HG02642 (cell line): ENCODE measurements at regions not wholly inside any gene's neighbourhood (a gene's known extent, or its start where the extent isn't known, plus 50 kb on each side); places are given as distances from the start of the nearest gene placed in this dataset.

Experiments
- ATAC-seq: cut with Tn5 transposase; IDR thresholded peaks from one replicate; pipeline ENCODE4 v1.9.1; 2021; ENCODE audit warnings: mild to moderate bottlenecking; ENCODE audit not compliant: unreplicated experiment, poor library complexity

- ATAC-seq: no peak
Observed at GRCh38 chr2:226357816-226358215, 441.8 kb downstream of the IRS1 start.

GRCh38 chr2:226355600-226355999 lies 444.0 kb downstream of the IRS1 start:
- no peak for ATAC-seq

- ATAC-seq: no peak
Observed at GRCh38 chr2:226354434-226354833, 445.2 kb downstream of the IRS1 start.

GRCh38 chr2:226352941-226353560 lies 446.6 kb downstream of the IRS1 start:
- ATAC-seq: no peak

- no peak for ATAC-seq
Observed at GRCh38 chr2:226351711-226352110, 447.9 kb downstream of the IRS1 start.

- no peak for ATAC-seq
Observed at GRCh38 chr2:226339616-226340015, 460.0 kb downstream of the IRS1 start.

GRCh38 chr2:226338825-226339224 lies 460.8 kb downstream of the IRS1 start:
- ATAC-seq: no peak

- ATAC-seq: no peak
Observed at GRCh38 chr2:226337941-226338600, 461.5 kb downstream of the IRS1 start.

- no peak for ATAC-seq
Observed at GRCh38 chr2:226336283-226336682, 463.3 kb downstream of the IRS1 start.

- no peak for ATAC-seq
Observed at GRCh38 chr2:226334981-226335720, 464.5 kb downstream of the IRS1 start.

- ATAC-seq: no peak
Observed at GRCh38 chr2:226333388-226333787, 466.2 kb downstream of the IRS1 start.

GRCh38 chr2:226330206-226330605 lies 469.4 kb downstream of the IRS1 start:
- ATAC-seq: no peak

GRCh38 chr2:226329180-226329579 lies 470.4 kb downstream of the IRS1 start:
- ATAC-seq: no peak

- no peak for ATAC-seq
Observed at GRCh38 chr2:226327830-226328229, 471.8 kb downstream of the IRS1 start.

GRCh38 chr2:226325526-226325925 lies 474.1 kb downstream of the IRS1 start:
- no peak for ATAC-seq

GRCh38 chr2:226320076-226320948 lies 479.3 kb downstream of the IRS1 start:
- ATAC-seq: no peak

- ATAC-seq: no peak
Observed at GRCh38 chr2:226317970-226318369, 481.6 kb downstream of the IRS1 start.

GRCh38 chr2:226313060-226313459 lies 486.6 kb downstream of the IRS1 start:
- ATAC-seq: no peak

- ATAC-seq: no peak
Observed at GRCh38 chr2:226312155-226312554, 487.5 kb downstream of the IRS1 start.

GRCh38 chr2:226310146-226310545 lies 489.5 kb downstream of the IRS1 start:
- no peak for ATAC-seq

- ATAC-seq: no peak
Observed at GRCh38 chr2:226308986-226309385, 490.6 kb downstream of the IRS1 start.
